Transverse colon (tissue), 4 donors: ENCODE measurements at regions not wholly inside any gene's neighbourhood (a gene's known extent, or its start where the extent isn't known, plus 50 kb on each side); places are given as distances from the start of the nearest gene placed in this dataset.

Experiments
- DNase-seq: peaks from one replicate; pipeline ENCODE4 v3.0.0-alpha.2; 2019
- H3K27ac ChIP-seq, 4 donors: fragments of 200-600 bp; sonication (generic); 2 replicates each; pipeline ENCODE4 v1.5.1; 2016 to 2018; ENCODE audit warnings: inconsistent platforms in 4 of 4
- H3K27me3 ChIP-seq: fragments of 200-600 bp; sonication (generic); 2 replicates; pipeline ENCODE4 v1.5.1; 2017; ENCODE audit warnings: inconsistent platforms
- H3K36me3 ChIP-seq, 4 donors: fragments of 200-600 bp; sonication (generic); 2 replicates each; pipeline ENCODE4 v1.5.1; 2017 to 2019; ENCODE audit warnings: inconsistent platforms in 4 of 4
- H3K4me1 ChIP-seq, 4 donors: fragments of 200-600 bp; sonication (generic); 2 replicates each; pipeline ENCODE4 v1.5.1; 2017 to 2020; ENCODE audit warnings: inconsistent platforms in 4 of 4
- H3K4me3 ChIP-seq, 4 donors: fragments of 200-600 bp; sonication (generic); 1 replicate in 1 of 4; 2 replicates in 3 of 4; pipeline versions ENCODE4 v1.5.1 to v1.6.1; 2017 to 2019; ENCODE audit warnings: inconsistent platforms in 4 of 4
- H3K9me3 ChIP-seq, 2 donors: fragments of 200-600 bp; sonication (generic); 2 replicates each; pipeline ENCODE4 v1.5.1; 2017 to 2019; ENCODE audit warnings: inconsistent platforms in 2 of 2
- CTCF ChIP-seq, 5 experiments: fragments of 200-600 bp in 3 of 5; fragments of 450-650 bp in 2 of 5; sonication (generic) in 3 of 5; IDR thresholded peaks; 1 replicate in 2 of 5; 2 replicates in 3 of 5; pipeline ENCODE4 v1.5.1; 2016 to 2017; ENCODE audit warnings: antibody characterized with exemption in 5 of 5, inconsistent platforms in 3 of 5, mild to moderate bottlenecking in 2 of 5, moderate library complexity in 1 of 5
- EP300 ChIP-seq: sonication (generic); formaldehyde crosslinking; IDR thresholded peaks from one replicate; pipeline ENCODE4 v1.6.1; 2017; ENCODE audit warnings: antibody characterized with exemption, low read depth
- POLR2A ChIP-seq: fragments of 450-650 bp; IDR thresholded peaks from one replicate; pipeline ENCODE4 v1.6.1; 2016; ENCODE audit warnings: antibody characterized with exemption, mild to moderate bottlenecking, moderate library complexity
- POLR2AphosphoS5 ChIP-seq, 3 donors: sonication (generic); formaldehyde crosslinking; IDR thresholded peaks; one replicate each; pipeline ENCODE4 v1.6.1; 2016; ENCODE audit warnings: antibody characterized with exemption in 3 of 3
- WGBS, 2 donors: methylation state at CpG; one replicate each; pipeline ENCODE4 v1.1.5; 2018; ENCODE audit warnings: low coverage in 1 of 2; 5-methylcytosine and 5-hydroxymethylcytosine counted together
- in situ Hi-C, 4 donors: fragments of 200-750 bp; cut with MboI; loops; one replicate each; pipeline versions ENCODE4 v1.15.0 to v1.15.1; 2017; ENCODE audit warnings: low sequenced_read_pairs in 3 of 4, low pct_ligation_motif_present in 1 of 4, low pct_unique_long_range_greater_than_20kb in 1 of 4
- intact Hi-C: fragments of 100-400 bp; cut with DNase I; formaldehyde crosslinking; loops from one replicate; pipeline ENCODE4 v1.15.1; 2023; ENCODE audit warnings: low total_unique reads

GRCh38 chr5:105283134-105283533 is 1720.5 kb upstream of the NUDT12 start:
- Histone ChIP-seq H3K4me3 (no peak overlapping the region), H3K27me3 (no peaks in the 10 kb centered on the region), H3K36me3 (no peaks in the 10 kb centered on the region), H3K4me1 (no peaks in the 10 kb centered on the region), H3K27ac (no peak overlapping the region), H3K9me3 (no peaks in the 10 kb centered on the region)
- no peak for TF ChIP-seq POLR2A
- TF ChIP-seq EP300, result no peak
- TF ChIP-seq CTCF (IDR thresholded peaks at IDR 0.05), result no peak
- no peak for TF ChIP-seq POLR2AphosphoS5 (IDR thresholded peaks at IDR 0.05)
- no peak for DNase-seq
- intact Hi-C loops (no loop called here), in situ Hi-C loops (no loop called here)

- H3K36me3 ChIP-seq, result no peaks in the 10 kb centered on the region
- no peak overlapping the region for H3K4me3 ChIP-seq
- DNase-seq, result no peak
- no peak overlapping the region for H3K27ac ChIP-seq
- H3K4me1 ChIP-seq, result no peaks in the 10 kb centered on the region
- no peak for TF ChIP-seq POLR2A
- no peak for TF ChIP-seq POLR2AphosphoS5 (IDR thresholded peaks at IDR 0.05)
- TF ChIP-seq CTCF (IDR thresholded peaks at IDR 0.05), result no peak
- TF ChIP-seq EP300, result no peak
- 27 to 71% methylated on average over 1 of the region's 1 CpG for WGBS, 2 donors
- no peaks in the 10 kb centered on the region for H3K9me3 ChIP-seq
- H3K27me3 ChIP-seq, result no peaks in the 10 kb centered on the region
- intact Hi-C loops (no loop called here), in situ Hi-C loops (no loop called here)
These were observed 1711.5 kb upstream of the NUDT12 start for GRCh38 chr5:105274079-105274478.

- no peak overlapping the region for H3K27ac ChIP-seq
- H3K9me3 ChIP-seq, result no peaks in the 10 kb centered on the region
- no peaks in the 10 kb centered on the region for H3K4me1 ChIP-seq
- TF ChIP-seq POLR2A, result no peak
- TF ChIP-seq POLR2AphosphoS5 (IDR thresholded peaks at IDR 0.05), result no peak
- no peak for TF ChIP-seq EP300
- TF ChIP-seq CTCF (IDR thresholded peaks at IDR 0.05), result no peak
- H3K36me3 ChIP-seq, result no peaks in the 10 kb centered on the region
- H3K4me3 ChIP-seq, result no peak overlapping the region
- intact Hi-C loops (no loop called here), in situ Hi-C loops (no loop called here)
- 44% methylated on average over 1 of the region's 1 CpG for WGBS, 2 donors
- no peaks in the 10 kb centered on the region for H3K27me3 ChIP-seq
- DNase-seq, result no peak
These were observed 1700.9 kb upstream of the NUDT12 start for GRCh38 chr5:105263515-105263914.

- Histone ChIP-seq H3K4me1 (no peaks in the 10 kb centered on the region), H3K36me3 (no peaks in the 10 kb centered on the region), H3K27ac (no peak overlapping the region), H3K4me3 (no peak overlapping the region), H3K27me3 (no peaks in the 10 kb centered on the region), H3K9me3 (no peaks in the 10 kb centered on the region)
- TF ChIP-seq CTCF (IDR thresholded peaks at IDR 0.05) (no peak), POLR2AphosphoS5 (IDR thresholded peaks at IDR 0.05) (no peak), EP300 (no peak), POLR2A (no peak)
- no peak for DNase-seq
- intact Hi-C loops, result no loop called here
- WGBS, 2 donors, result 73 to 85% methylated on average over 4 to 5 of the region's 5 CpGs
- in situ Hi-C loops, result no loop called here
These were observed 1697.1 kb upstream of the NUDT12 start for GRCh38 chr5:105259581-105260217.
